HepG2 (cell line): ENCODE measurements at regions not wholly inside any gene's neighbourhood (a gene's known extent, or its start where the extent isn't known, plus 50 kb on each side); places are given as distances from the start of the nearest gene placed in this dataset.

Experiments
- ATAC-seq: fragments of 200-7000 bp; cut with Tn5 transposase; 3 replicates; pipeline ENCODE4 v1.9.1; 2020; ENCODE audit warnings: mild to moderate bottlenecking, moderate library complexity
- BruUV-seq: library from RNA; stranded (reverse); fragments of 400-500 nt; replicated peaks from 2 replicates; lab custom pipeline; 2021; lab: Mats Ljungman, UMichigan
- CTCF ChIA-PET: fragments of 300-600 bp; formaldehyde crosslinking; extraction: SDS; loops from one replicate; lab custom pipeline; 2021; ENCODE audit warnings: low total read pairs, inconsistent platforms, low intra/inter-chr PET ratio; lab: Yijun Ruan, JAX
- POLR2A ChIA-PET: fragments of 350-600 bp; sonication (Branson Sonifier 250); formaldehyde crosslinking; loops from one replicate; lab custom pipeline; 2020; ENCODE audit warnings: antibody characterized with exemption, inconsistent platforms; lab: Yijun Ruan, JAX
- DNase-seq: peaks from one replicate; pipeline ENCODE4 v3.0.0-alpha.2; 2015; ENCODE audit warnings: low spot score
- FAIRE-seq: peaks from 3 replicates; lab custom pipeline; 2011; peaks lifted over from hg19 to GRCh38; lab: Jason Lieb, UNC
- H2AFZ ChIP-seq: one replicate; pipeline ENCODE4 v1.6.1; 2011; ENCODE audit warnings: low read length, inconsistent platforms
- H3K27ac ChIP-seq: fragments of 300-600 bp; 3 replicates; pipeline ENCODE4 v1.8.0; 2011; ENCODE audit warnings: mixed run types, mild to moderate bottlenecking, mixed read lengths, low read length, inconsistent platforms; ENCODE audit not compliant: insufficient read depth; ENCODE audit errors: extremely low read length
- H3K27me3 ChIP-seq, 2 experiments: fragments of 200-600 bp in 1 of 2; 2 replicates in 1 of 2; 3 replicates in 1 of 2; pipeline versions ENCODE4 v1.6.0 to v1.8.0; 2011; ENCODE audit warnings: low read length in 2 of 2, mild to moderate bottlenecking in 2 of 2, moderate library complexity in 2 of 2, inconsistent platforms in 1 of 2; ENCODE audit not compliant: insufficient read depth in 2 of 2, control insufficient read depth in 1 of 2
- H3K36me3 ChIP-seq, 2 experiments: fragments of 200-600 bp in 1 of 2; replicated peaks in 1 of 2; 2 replicates in 1 of 2; 3 replicates in 1 of 2; pipeline versions ENCODE4 v1.5.1 to v1.8.0; 2011; ENCODE audit warnings: low read length in 2 of 2, inconsistent platforms in 1 of 2; ENCODE audit not compliant: insufficient read depth in 2 of 2, control insufficient read depth in 1 of 2
- H3K4me1 ChIP-seq: 2 replicates; pipeline ENCODE4 v1.5.1; 2012; ENCODE audit warnings: low read length, inconsistent platforms; ENCODE audit not compliant: insufficient read depth
- H3K4me2 ChIP-seq: 2 replicates; pipeline ENCODE4 v1.6.0; 2011; ENCODE audit warnings: low read depth, low read length, inconsistent platforms
- H3K4me3 ChIP-seq, 3 experiments: fragments of 200-600 bp in 1 of 3; sonication (generic), shearing (Covaris generic) in 1 of 3; replicated peaks in 1 of 3; 2 replicates each; pipeline ENCODE4 v1.5.1; 2011 to 2016; ENCODE audit warnings: low read length in 3 of 3, inconsistent platforms in 2 of 3, low read depth in 2 of 3, mild to moderate bottlenecking in 2 of 3, control low read depth in 1 of 3, mixed read lengths in 1 of 3; ENCODE audit not compliant: insufficient read depth in 1 of 3
- H3K79me2 ChIP-seq: one replicate; pipeline ENCODE4 v1.6.1; 2011; ENCODE audit warnings: low read length, inconsistent platforms; ENCODE audit not compliant: insufficient read depth
- H3K9ac ChIP-seq: 2 replicates; pipeline ENCODE4 v1.6.0; 2011; ENCODE audit warnings: mild to moderate bottlenecking, low read depth, low read length, inconsistent platforms; ENCODE audit not compliant: insufficient read depth
- H3K9me3 ChIP-seq: 2 replicates; pipeline ENCODE4 v1.5.1; 2012; ENCODE audit warnings: mild to moderate bottlenecking, low read length
- H4K20me1 ChIP-seq: 2 replicates; pipeline ENCODE4 v1.6.0; 2011; ENCODE audit warnings: inconsistent platforms, mild to moderate bottlenecking, low read length, moderate library complexity; ENCODE audit not compliant: insufficient read depth
- ATM ChIP-seq: fragments of 450-650 bp; IDR thresholded peaks from 2 replicates; pipeline ENCODE4 v1.7.1; 2017; ENCODE audit warnings: mild to moderate bottlenecking, borderline replicate concordance
- CHD4 ChIP-seq: fragments of 200-600 bp; sonication (generic); IDR thresholded peaks from 2 replicates; pipeline ENCODE4 v1.7.0; 2017; ENCODE audit warnings: mild to moderate bottlenecking, low read length, borderline replicate concordance
- KLF15 ChIP-seq: sonication (generic); formaldehyde crosslinking; IDR thresholded peaks from 2 replicates; pipeline ENCODE4 v1.8.1; 2023; ENCODE audit warnings: borderline replicate concordance, mild to moderate bottlenecking, inconsistent platforms, missing genetic modification reagents, mixed read lengths
- MEF2D ChIP-seq: sonication (generic); formaldehyde crosslinking; IDR thresholded peaks from 2 replicates; pipeline ENCODE4 v1.5.1; 2020; ENCODE audit warnings: mild to moderate bottlenecking, missing genetic modification reagents
- SMARCC2 ChIP-seq: fragments of 450-650 bp; IDR thresholded peaks from 2 replicates; pipeline ENCODE4 v1.6.1; 2017; ENCODE audit warnings: antibody characterized with exemption, mild to moderate bottlenecking
- SP2 ChIP-seq: sonication (generic); formaldehyde crosslinking; IDR thresholded peaks from 2 replicates; pipeline ENCODE4 v1.5.1; 2020; ENCODE audit warnings: mild to moderate bottlenecking, missing genetic modification reagents
- TAF15 ChIP-seq: fragments of 200-400 bp; formaldehyde crosslinking; IDR thresholded peaks from one replicate; pipeline ENCODE4 v1.6.1; 2018; ENCODE audit warnings: mild to moderate bottlenecking, low read depth, low read length; ENCODE audit not compliant: poor library complexity, severe bottlenecking
- TBL1XR1 ChIP-seq: fragments of 150-350 bp; IDR thresholded peaks from 2 replicates; pipeline ENCODE4 v1.6.1; 2014; ENCODE audit warnings: borderline replicate concordance, low read length; ENCODE audit not compliant: partially characterized antibody
- ZMAT3 ChIP-seq: sonication (generic); formaldehyde crosslinking; conservative IDR thresholded peaks from 2 replicates; pipeline ENCODE4 v1.7.0; 2021; ENCODE audit warnings: missing genetic modification reagents
- ZNF136 ChIP-seq: sonication (generic); formaldehyde crosslinking; IDR thresholded peaks from 2 replicates; pipeline ENCODE4 v1.8.1; 2022; ENCODE audit warnings: low read depth, mild to moderate bottlenecking, moderate library complexity, missing genetic modification reagents
- ZNF331 ChIP-seq: sonication (generic); formaldehyde crosslinking; IDR thresholded peaks from 2 replicates; pipeline ENCODE4 v1.4.0; 2020; ENCODE audit warnings: missing genetic modification reagents
- ZNF362 ChIP-seq: sonication (generic); formaldehyde crosslinking; IDR thresholded peaks from 2 replicates; pipeline ENCODE4 v1.4.0; 2020; ENCODE audit warnings: missing genetic modification reagents, mild to moderate bottlenecking, borderline replicate concordance
- ZNF878 ChIP-seq: sonication (generic); formaldehyde crosslinking; IDR thresholded peaks from 2 replicates; pipeline ENCODE4 v1.8.1; 2023; ENCODE audit warnings: mild to moderate bottlenecking, missing genetic modification reagents, moderate library complexity
- ZUFSP ChIP-seq: sonication (generic); formaldehyde crosslinking; IDR thresholded peaks from 2 replicates; pipeline ENCODE4 v1.9.0; 2021; ENCODE audit warnings: missing genetic modification reagents, mild to moderate bottlenecking, borderline replicate concordance
- WGBS: methylation state at CpG from one replicate; pipeline ENCODE4 v1.1.6; 2017; ENCODE audit warnings: low lambda C conversion rate; 5-methylcytosine and 5-hydroxymethylcytosine counted together
- in situ Hi-C: cut with HindIII; loops from 2 replicates; pipeline ENCODE4 v1.10.0; 2017; ENCODE audit warnings: low pct_unique_long_range_greater_than_20kb; ENCODE audit not compliant: extremely low pct_ligation_motif_present
- intact Hi-C: fragments of 100-400 bp; cut with micrococcal nuclease; formaldehyde crosslinking; loops from one replicate; pipeline ENCODE4 v1.10.0; 2022; ENCODE audit not compliant: unreplicated experiment

DNA sequence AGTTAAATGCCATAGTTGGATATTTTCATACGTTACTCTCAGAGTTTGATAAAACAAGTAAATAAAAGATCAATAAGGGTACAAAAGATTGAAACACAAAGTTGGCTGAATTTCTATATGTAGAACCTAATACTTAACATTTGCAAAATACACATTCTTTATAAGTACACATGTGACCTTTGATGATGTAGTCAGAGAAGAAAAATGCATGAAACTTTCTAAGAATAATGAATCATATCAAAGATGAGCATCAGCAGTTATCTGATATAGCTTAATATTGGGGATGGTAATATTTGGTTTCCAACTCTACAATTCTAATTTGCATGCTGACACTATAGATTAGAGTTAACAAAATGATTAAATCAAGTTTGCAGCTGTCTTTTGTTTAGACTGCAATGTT, 188.0 kb upstream of the TGFBR2 start:
- BruUV-seq, result no TSS peak

More for the DNA sequence above, 188.0 kb upstream of the TGFBR2 start:
- no peak for FAIRE-seq
- Histone ChIP-seq H3K4me3 (no peak overlapping the region), H3K79me2 (no peaks in the 10 kb centered on the region), H3K36me3 (no peaks in the 10 kb centered on the region), H2AFZ (no peak overlapping the region), H3K4me1 (no peaks in the 10 kb centered on the region), H3K27me3 (no peaks in the 10 kb centered on the region), H4K20me1 (no peaks in the 10 kb centered on the region), H3K27ac (no peak overlapping the region), H3K9me3 (no peaks in the 10 kb centered on the region), H3K9ac (no peak overlapping the region)
- 94% methylated on average over 1 of the region's 1 CpG for WGBS
- POLR2A ChIA-PET, result no interaction called here
- no peak for TF ChIP-seq ZNF136 (CRISPR knock-in tag)
- no peak for TF ChIP-seq SP2 (CRISPR knock-in tag)
- TF ChIP-seq ZNF878 (CRISPR knock-in tag), result no peak
- TF ChIP-seq TAF15, result no peak
- no peak for TF ChIP-seq ATM
- no peak for TF ChIP-seq MEF2D (CRISPR knock-in tag)
- TF ChIP-seq ZNF331, result no peak
- no peak for TF ChIP-seq ZNF362
- TF ChIP-seq TBL1XR1, result no peak
- TF ChIP-seq CHD4, result no peak
- no peak for TF ChIP-seq SMARCC2
- no peak for TF ChIP-seq ZMAT3 (CRISPR knock-in tag)
- TF ChIP-seq KLF15 (CRISPR knock-in tag), result no peak
- no peak for TF ChIP-seq ZUFSP (CRISPR knock-in tag)
- TF ChIP-seq, all 625 proteins: peak for 0
- intact Hi-C loops (no loop called here), in situ Hi-C loops (no loop called here)
- H3K4me2 ChIP-seq, result no peak overlapping the region
- ATAC-seq (no peak), DNase-seq (no peak)
- CTCF ChIA-PET, result no interaction called here
